Stomach (tissue), 4 donors: ENCODE measurements at regions not wholly inside any gene's neighbourhood (a gene's known extent, or its start where the extent isn't known, plus 50 kb on each side); places are given as distances from the start of the nearest gene placed in this dataset.

ENCODE experiments used
- CTCF ChIP-seq, 7 experiments: fragments of 450-650 bp in 4 of 7; fragments of 200-600 bp in 3 of 7; sonication (generic) in 3 of 7; IDR thresholded peaks; one replicate each; pipeline ENCODE4 v1.5.1; 2016 to 2019; ENCODE audit warnings: antibody characterized with exemption in 7 of 7, control low read depth in 2 of 7, mild to moderate bottlenecking in 1 of 7
- EP300 ChIP-seq: sonication (generic); formaldehyde crosslinking; IDR thresholded peaks from one replicate; pipeline ENCODE4 v1.6.1; 2017; ENCODE audit warnings: antibody characterized with exemption
- POLR2A ChIP-seq, 4 donors: fragments of 450-650 bp; IDR thresholded peaks; one replicate each; pipeline ENCODE4 v1.6.1; 2016; ENCODE audit warnings: antibody characterized with exemption in 4 of 4, control low read depth in 2 of 4, mild to moderate bottlenecking in 1 of 4, moderate library complexity in 1 of 4
- POLR2AphosphoS5 ChIP-seq, 3 donors: sonication (generic); formaldehyde crosslinking; IDR thresholded peaks; one replicate each; pipeline ENCODE4 v1.6.1; 2016; ENCODE audit warnings: antibody characterized with exemption in 3 of 3

- TF ChIP-seq CTCF (IDR thresholded peaks at IDR 0.05) (no peak), POLR2A (IDR thresholded peaks at IDR 0.05) (no peak), EP300 (no peak), POLR2AphosphoS5 (IDR thresholded peaks at IDR 0.05) (no peak)
Measured at GRCh38 chr12:105466231-105466900, 135.9 kb downstream of the C12orf75 start.
